HL-60 (cell line): ENCODE measurements at regions not wholly inside any gene's neighbourhood (a gene's known extent, or its start where the extent isn't known, plus 50 kb on each side); places are given as distances from the start of the nearest gene placed in this dataset.

Source experiments
- DNase-seq, 2 experiments: peaks; one replicate each; pipeline ENCODE4 v3.0.0-alpha.2; 2010 to 2020; ENCODE audit warnings: low read depth in 1 of 2, low spot score in 1 of 2
- H3K27ac ChIP-seq: fragments of 250-450 bp; sonication (Bioruptor Pico); replicated peaks from 2 replicates; pipeline ENCODE4 v1.5.1; 2020; ENCODE audit warnings: mild to moderate bottlenecking, moderate library complexity
- H3K27me3 ChIP-seq: fragments of 250-450 bp; sonication (Bioruptor Pico); 2 replicates; pipeline ENCODE4 v1.5.1; 2021; ENCODE audit warnings: mild to moderate bottlenecking, moderate library complexity; ENCODE audit not compliant: insufficient read depth, poor library complexity, severe bottlenecking
- H3K4me3 ChIP-seq: replicated peaks from 2 replicates; pipeline ENCODE4 v1.5.1; 2011; ENCODE audit warnings: mild to moderate bottlenecking, control low read depth, low read length; ENCODE audit not compliant: insufficient read depth
- CTCF ChIP-seq: IDR thresholded peaks from one replicate; pipeline ENCODE4 v1.5.1; 2011; ENCODE audit warnings: low read length, control low read depth, inconsistent platforms; ENCODE audit not compliant: insufficient read depth
- GABPA ChIP-seq: IDR thresholded peaks from 2 replicates; pipeline ENCODE4 v1.6.1; 2012; ENCODE audit warnings: low read depth
- POLR2AphosphoS5 ChIP-seq: IDR thresholded peaks from 2 replicates; pipeline ENCODE4 v1.6.1; 2012; ENCODE audit warnings: low read depth
- REST ChIP-seq: IDR thresholded peaks from 2 replicates; pipeline ENCODE4 v1.6.1; 2012; ENCODE audit warnings: low read depth; ENCODE audit not compliant: insufficient replicate concordance
- SPI1 ChIP-seq: IDR thresholded peaks from 2 replicates; pipeline ENCODE4 v1.6.1; 2012; ENCODE audit warnings: low read depth, mild to moderate bottlenecking, borderline replicate concordance

GRCh38 chr5:15385037-15385436 lies 114.9 kb upstream of the FBXL7 start:
- no peak overlapping the region for H3K27ac ChIP-seq
- TF ChIP-seq GABPA: no peak
- TF ChIP-seq SPI1: no peak
- no peak for TF ChIP-seq POLR2AphosphoS5
- TF ChIP-seq REST: no peak
- H3K4me3 ChIP-seq: no peak overlapping the region
- no peak for DNase-seq
- H3K27me3 ChIP-seq: no peaks in the 10 kb centered on the region

GRCh38 chr5:15384581-15384980 lies 115.4 kb upstream of the FBXL7 start:
- DNase-seq: no peak
- no peak overlapping the region for H3K27ac ChIP-seq
- no peaks in the 10 kb centered on the region for H3K27me3 ChIP-seq
- no peak for TF ChIP-seq SPI1
- no peak overlapping the region for H3K4me3 ChIP-seq

- no peak for DNase-seq
- Histone ChIP-seq H3K4me3 (no peak overlapping the region), H3K27ac (no peak overlapping the region), H3K27me3 (no peaks in the 10 kb centered on the region)
- TF ChIP-seq SPI1 (no peak), GABPA (no peak), CTCF (no peak), REST (no peak), POLR2AphosphoS5 (no peak)
Measured at GRCh38 chr5:15384176-15384575, 115.8 kb upstream of the FBXL7 start.

- H3K27me3 ChIP-seq: no peaks in the 10 kb centered on the region
- H3K4me3 ChIP-seq: no peak overlapping the region
- no peak overlapping the region for H3K27ac ChIP-seq
- DNase-seq: peak in 1 of 2 experiments; percentile 2
- TF ChIP-seq CTCF: no peak
- TF ChIP-seq GABPA: no peak
- no peak for TF ChIP-seq SPI1
- TF ChIP-seq REST: no peak
- no peak for TF ChIP-seq POLR2AphosphoS5
Measured at GRCh38 chr5:15383469-15383868, 116.5 kb upstream of the FBXL7 start.
